ENCODE measurements at regions not wholly inside any gene's neighbourhood (a gene's known extent, or its start where the extent isn't known, plus 50 kb on each side); places are given as distances from the start of the nearest gene placed in this dataset.
"Not testable (repeated sequence)": the region's sequence is repeated elsewhere in the genome, so short reads cannot be mapped to it uniquely, and the experiment has no call there.

GRCh38 chr6:12545619-12546409, 170.8 kb upstream of the PHACTR1 start:
- peak; percentile 37 for DNase-seq (ENCODE audit: low read depth)

GRCh38 chr6:12546410-12547002, 170.1 kb upstream of the PHACTR1 start:
- TF ChIP-seq CTCF (IDR thresholded peaks at IDR 0.05; ENCODE audit: insufficient read depth, low read depth, low read length) = no peak
- H3K4me3 ChIP-seq (ENCODE audit: low read depth, low read length) = no peak overlapping the region
- no peak for DNase-seq (ENCODE audit: low read depth)

More at GRCh38 chr6:12545619-12546409, 170.8 kb upstream of the PHACTR1 start:
- no peak overlapping the region for H3K4me3 ChIP-seq (ENCODE audit: low read depth, low read length)
- TF ChIP-seq CTCF (IDR thresholded peaks at IDR 0.05; ENCODE audit: insufficient read depth, low read depth, low read length) = no peak

GRCh38 chr6:12548526-12548925, 168.0 kb upstream of the PHACTR1 start:
- H3K4me3 ChIP-seq (ENCODE audit: low read depth, low read length) = no peak overlapping the region
- no peak for TF ChIP-seq CTCF (IDR thresholded peaks at IDR 0.05; ENCODE audit: insufficient read depth, low read depth, low read length)
- DNase-seq (ENCODE audit: low read depth) = peak; percentile 67

GRCh38 chr6:12549445-12549844, 167.1 kb upstream of the PHACTR1 start:
- not testable (repeated sequence) for H3K4me3 ChIP-seq (ENCODE audit: low read depth, low read length); DNase-seq (ENCODE audit: low read depth)

- not testable (repeated sequence) for DNase-seq (ENCODE audit: low read depth); H3K4me3 ChIP-seq (ENCODE audit: low read depth, low read length)
These were observed 161.7 kb upstream of the PHACTR1 start for GRCh38 chr6:12554820-12555219.

- TF ChIP-seq CTCF (IDR thresholded peaks at IDR 0.05; ENCODE audit: insufficient read depth, low read depth, low read length) = no peak
- DNase-seq (ENCODE audit: low read depth) = no peak
- H3K4me3 ChIP-seq (ENCODE audit: low read depth, low read length) = no peak overlapping the region
These were observed 161.3 kb upstream of the PHACTR1 start for GRCh38 chr6:12555267-12555666.

GRCh38 chr6:12555781-12556180, 160.8 kb upstream of the PHACTR1 start:
- H3K4me3 ChIP-seq (ENCODE audit: low read depth, low read length) = no peak overlapping the region
- DNase-seq (ENCODE audit: low read depth) = no peak
- TF ChIP-seq CTCF (IDR thresholded peaks at IDR 0.05; ENCODE audit: insufficient read depth, low read depth, low read length) = no peak

- H3K4me3 ChIP-seq (ENCODE audit: low read depth, low read length) = no peak overlapping the region
- TF ChIP-seq CTCF (IDR thresholded peaks at IDR 0.05; ENCODE audit: insufficient read depth, low read depth, low read length) = no peak
- DNase-seq (ENCODE audit: low read depth) = no peak
These were observed 158.8 kb upstream of the PHACTR1 start for GRCh38 chr6:12557765-12558164.
